ENCODE measurements at regions not wholly inside any gene's neighbourhood (a gene's known extent, or its start where the extent isn't known, plus 50 kb on each side); places are given as distances from the start of the nearest gene placed in this dataset.
"Not testable (repeated sequence)": the region's sequence is repeated elsewhere in the genome, so short reads cannot be mapped to it uniquely, and the experiment has no call there.

GRCh38 chr2:6139142-6139541 lies 447.0 kb downstream of the SOX11 start:
- DNase-seq (ENCODE audit: low read depth), result no peak

DNA sequence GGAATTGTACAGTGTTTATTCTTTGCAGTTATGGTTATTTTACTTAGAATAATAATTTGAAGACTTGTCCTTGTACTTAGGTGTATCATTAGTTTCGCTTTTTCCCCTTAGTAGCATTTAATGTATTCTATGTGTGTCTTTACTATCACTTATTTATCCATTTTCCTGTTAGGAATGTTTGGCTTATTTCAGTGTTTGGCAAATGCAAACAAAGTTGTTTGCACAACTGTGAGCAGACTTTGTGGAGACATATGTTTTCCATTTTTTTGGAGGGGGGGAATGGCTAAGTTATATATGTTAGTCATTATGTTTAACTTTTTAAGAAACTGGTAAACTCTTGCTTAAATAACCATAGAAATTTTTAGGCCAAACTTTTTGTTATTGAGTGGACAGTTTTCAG lies 447.7 kb downstream of the SOX11 start:
- no peak for DNase-seq (ENCODE audit: low read depth)

DNA sequence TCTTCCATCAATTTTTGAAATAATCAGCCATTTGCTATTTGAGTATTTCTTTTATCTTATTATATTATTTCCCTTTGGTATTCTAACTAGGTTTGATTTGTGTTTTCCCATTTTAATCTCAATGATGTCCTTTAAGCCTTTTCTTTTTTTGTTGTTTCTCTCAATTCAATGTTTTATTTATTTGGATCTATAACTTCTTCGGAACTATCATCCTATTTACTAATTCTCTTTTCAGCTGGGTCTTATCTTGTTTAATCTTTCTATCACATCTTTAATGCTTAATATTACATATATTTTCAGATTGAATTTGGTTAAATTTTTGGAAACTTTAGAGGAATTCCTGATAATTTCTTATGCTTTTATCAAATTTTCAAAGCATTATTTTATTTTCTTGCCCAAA lies 448.3 kb downstream of the SOX11 start:
- no peak for DNase-seq (ENCODE audit: low read depth)

GRCh38 chr2:6143812-6144211 lies 451.6 kb downstream of the SOX11 start:
- DNase-seq (ENCODE audit: low read depth), result no peak

DNA sequence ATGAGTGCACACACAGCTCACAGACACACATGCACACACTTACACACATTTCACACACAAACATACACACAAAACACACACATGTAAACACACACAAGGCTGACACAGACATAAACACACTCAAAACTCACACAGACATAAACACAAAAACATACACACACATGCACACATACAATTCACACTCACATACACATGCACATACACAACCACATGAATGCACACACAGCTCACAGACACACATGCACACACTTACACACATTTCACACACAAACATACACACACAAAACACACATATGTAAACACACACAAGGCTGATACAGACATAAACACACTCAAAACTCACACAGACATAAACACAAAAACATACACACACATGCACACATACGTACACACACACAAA lies 455.0 kb downstream of the SOX11 start:
- not testable (repeated sequence) for DNase-seq (ENCODE audit: low read depth)

DNA sequence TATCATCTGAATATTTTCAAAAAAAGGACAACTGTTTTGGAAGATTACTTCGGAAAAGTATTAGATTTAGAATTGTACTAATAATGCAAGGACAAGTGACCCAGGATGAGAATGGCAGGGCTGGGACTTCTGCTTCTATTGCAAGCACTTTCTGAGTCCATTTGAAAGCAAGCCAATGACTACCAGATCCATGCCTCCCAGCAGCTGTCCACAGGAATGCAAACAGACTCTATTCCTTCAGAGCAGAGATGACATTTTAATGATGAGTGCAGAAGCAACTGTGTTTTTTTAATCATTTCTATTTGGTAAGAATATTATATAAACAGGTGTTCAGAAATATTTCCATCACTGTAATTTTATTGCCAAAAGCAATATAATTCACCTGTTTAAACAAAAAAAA lies 456.7 kb downstream of the SOX11 start:
- no peak for DNase-seq (ENCODE audit: low read depth)

GRCh38 chr2:6159606-6160005 lies 467.4 kb downstream of the SOX11 start:
- DNase-seq (ENCODE audit: low read depth), result no peak

GRCh38 chr2:6163932-6164331 lies 471.7 kb downstream of the SOX11 start:
- DNase-seq (ENCODE audit: low read depth), result no peak

- no peak for DNase-seq (ENCODE audit: low read depth)
Observed at GRCh38 chr2:6164986-6165747, 473.0 kb downstream of the SOX11 start.

DNA sequence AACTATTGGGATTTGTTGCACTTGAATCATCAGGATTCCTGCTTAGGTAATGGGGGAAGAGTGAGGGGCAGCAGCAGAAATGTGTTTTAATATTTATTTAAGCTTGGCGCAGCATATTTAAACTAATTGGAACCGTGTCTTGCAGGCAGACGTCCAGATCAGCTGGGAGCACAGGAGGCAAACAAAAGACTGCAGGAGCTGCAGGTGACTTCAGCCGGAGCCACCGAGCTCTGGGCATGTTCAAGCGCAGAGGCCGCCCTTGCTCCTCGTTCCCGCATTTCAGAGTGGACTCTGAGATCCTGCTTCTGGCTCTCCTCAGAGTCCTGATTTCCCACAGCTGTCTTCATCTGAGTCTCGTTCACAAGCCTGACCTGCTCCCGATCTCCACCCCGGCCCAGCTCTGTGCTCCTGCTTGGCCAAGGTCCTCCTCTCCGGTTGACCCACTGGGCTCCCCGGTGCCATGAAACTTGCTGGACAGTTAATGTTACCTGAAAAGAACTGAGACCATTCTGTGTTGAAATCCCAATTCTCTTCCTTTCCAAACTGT lies 475.5 kb downstream of the SOX11 start:
- DNase-seq (ENCODE audit: low read depth), result no peak

DNA sequence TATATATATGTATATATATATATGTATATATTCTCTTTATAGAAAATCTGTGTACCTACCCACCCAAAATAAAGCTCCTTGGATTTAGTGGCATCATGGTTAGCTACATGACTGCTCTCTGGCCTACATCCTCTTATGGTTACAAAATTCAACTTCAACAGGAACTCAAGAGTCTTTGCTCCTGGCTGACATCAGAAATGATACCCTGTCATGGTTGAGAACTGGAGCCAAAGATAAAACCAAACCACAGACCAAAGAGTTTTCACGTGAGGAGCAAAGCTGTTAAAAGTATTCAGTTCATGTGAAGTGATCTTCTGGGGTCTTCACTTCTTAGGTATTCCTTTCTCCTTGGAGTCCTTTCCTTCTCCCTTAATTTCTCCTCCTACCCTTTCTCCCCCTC lies 476.3 kb downstream of the SOX11 start:
- no peak for DNase-seq (ENCODE audit: low read depth)

GRCh38 chr2:6171294-6171693 lies 479.1 kb downstream of the SOX11 start:
- DNase-seq (ENCODE audit: low read depth), result no peak

DNA sequence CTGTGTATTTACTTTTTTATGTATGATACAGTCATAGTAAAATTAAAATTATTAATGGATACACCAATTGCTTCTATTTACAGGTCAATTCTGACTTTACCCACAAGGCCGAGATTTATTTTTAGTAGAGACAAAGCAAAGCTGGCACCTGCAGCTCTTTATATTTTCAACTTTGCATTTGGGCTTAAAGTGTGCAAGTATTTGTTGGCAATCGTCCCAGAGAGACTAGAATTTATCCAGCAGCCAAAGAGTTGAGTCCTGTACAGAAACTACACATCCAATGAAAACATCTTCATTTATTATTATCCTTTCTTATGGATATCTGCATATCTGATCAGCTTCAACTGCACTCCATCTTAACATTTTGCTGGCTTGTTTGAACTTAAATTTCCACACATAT lies 485.6 kb downstream of the SOX11 start:
- no peak for DNase-seq (ENCODE audit: low read depth)

DNA sequence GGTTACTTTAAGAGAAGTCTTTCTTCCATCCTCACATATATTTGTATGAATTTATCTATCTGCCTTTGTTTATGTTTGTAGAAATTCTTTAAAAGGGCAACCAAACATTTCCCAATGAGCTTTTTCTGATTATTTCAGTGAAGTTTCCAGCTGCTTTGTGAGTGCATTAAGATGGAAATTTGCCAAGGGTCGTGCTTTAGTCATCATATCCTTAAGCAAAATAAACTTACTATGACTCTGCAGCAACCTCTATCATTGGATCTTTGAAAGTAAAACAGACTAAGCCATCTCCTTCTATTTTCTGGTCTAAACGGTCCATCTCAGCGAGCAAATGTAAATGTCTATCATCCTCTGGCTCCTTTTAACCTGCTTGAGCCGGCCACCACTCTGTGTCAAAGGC lies 489.3 kb downstream of the SOX11 start:
- DNase-seq (ENCODE audit: low read depth), result no peak

DNA sequence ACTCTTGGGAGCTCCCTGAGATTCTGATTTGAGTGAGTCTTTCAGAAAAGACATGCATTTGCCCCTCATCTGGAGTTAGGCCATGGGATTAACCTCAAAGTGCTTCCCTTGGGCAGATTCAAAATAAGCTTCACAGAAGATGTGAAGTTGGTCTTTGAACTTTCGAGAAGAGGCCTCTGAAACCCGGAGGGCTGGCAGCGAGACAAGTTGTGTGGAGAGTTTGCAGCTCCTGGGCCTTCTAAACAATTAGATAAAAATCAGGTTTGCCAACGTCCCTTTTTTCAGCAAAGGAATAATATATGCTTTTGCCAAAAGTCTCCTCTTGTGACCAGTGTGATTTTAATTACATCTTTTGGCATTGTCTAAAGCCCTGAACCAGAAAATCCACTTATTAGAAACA lies 489.7 kb downstream of the SOX11 start:
- DNase-seq (ENCODE audit: low read depth), result no peak

DNA sequence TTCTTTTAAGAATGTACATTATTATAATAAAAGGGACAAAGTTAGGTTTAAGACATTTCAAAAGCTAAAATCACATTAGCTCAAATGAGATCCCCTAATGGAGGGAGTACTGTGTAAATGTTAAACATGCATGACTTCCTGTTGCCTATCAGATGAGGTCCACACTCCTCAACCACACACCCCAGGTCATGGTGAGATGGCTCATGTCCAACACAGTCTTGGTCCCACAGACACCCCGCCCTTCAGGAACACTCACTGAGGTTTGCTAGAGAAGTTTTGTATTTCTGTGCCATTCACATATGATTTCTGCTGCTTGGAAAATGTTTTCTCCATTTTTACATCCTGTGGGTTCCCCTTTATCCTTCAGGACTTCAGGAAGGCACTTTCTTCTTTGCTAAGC lies 491.0 kb downstream of the SOX11 start:
- DNase-seq (ENCODE audit: low read depth), result no peak

- no peak for DNase-seq (ENCODE audit: low read depth)
Observed at GRCh38 chr2:6184532-6185292, 492.5 kb downstream of the SOX11 start.

DNA sequence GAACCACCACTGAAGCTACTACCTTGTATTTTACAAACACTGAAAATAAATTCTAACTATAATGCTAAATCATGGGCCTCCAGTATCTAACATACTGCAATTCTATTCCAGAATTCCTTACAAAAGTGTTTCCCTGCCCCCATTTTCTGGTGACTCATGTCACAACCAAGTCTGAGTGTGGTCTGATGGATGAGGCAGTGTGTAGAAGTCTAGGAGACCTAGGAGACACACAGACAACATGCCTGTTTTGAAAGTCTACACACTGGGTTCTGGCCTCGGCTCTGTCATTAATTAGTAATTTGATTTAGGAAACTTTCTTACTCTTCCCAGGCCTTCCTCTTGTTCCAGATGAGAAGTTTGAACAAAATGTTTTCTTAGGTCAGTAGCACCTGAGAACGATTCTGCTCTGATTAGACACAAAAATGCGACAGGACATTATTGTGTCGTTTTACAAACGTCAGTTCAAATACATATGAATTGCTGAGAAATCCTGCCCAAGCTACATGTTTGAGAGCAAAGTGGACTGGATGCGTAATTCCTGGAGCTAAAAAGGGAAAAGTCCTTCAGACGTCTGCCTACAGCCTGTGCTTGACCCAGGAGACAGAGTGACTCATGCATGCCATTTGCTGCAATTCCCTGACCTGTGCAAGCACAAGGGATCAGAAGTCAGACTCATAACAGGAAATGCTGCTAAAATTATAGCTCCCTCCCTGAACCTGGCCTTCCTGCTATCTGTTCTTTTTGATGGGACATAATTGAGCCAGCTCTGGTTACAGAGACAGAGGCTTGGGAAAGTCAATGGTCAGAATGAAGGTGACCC lies 494.4 kb downstream of the SOX11 start:
- DNase-seq (ENCODE audit: low read depth), result no peak

- DNase-seq (ENCODE audit: low read depth), result no peak
Observed at GRCh38 chr2:6196449-6196848, 504.3 kb downstream of the SOX11 start.

DNA sequence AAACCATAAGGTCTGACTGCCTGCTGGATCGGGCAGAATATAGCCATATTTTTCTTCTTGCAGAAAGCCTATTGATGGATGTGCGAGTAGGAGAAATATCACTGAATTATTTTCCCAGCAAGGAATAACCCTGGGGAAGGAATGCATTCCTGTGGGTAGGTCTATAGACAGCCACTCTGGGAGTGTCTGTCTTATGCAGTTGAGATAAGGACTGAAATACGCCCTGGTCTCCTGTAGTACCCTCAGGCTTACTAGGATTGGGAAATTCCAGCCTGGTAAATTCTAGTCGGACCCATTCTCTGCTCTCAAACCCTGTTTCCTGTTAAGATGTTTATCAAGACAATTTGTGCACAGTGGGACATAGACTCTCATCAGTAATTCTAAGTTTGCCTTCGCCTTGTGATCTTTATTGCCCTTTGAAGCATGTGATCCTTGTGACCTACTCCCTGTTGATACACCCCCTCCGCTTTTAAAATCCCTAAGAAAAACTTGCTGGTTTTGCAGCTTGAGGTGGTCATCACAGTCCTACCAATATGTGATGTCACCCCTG lies 506.3 kb downstream of the SOX11 start:
- DNase-seq (ENCODE audit: low read depth), result not testable (repeated sequence)

- no peak for DNase-seq (ENCODE audit: low read depth)
Observed at GRCh38 chr2:6202756-6203155, 510.6 kb downstream of the SOX11 start.

DNA sequence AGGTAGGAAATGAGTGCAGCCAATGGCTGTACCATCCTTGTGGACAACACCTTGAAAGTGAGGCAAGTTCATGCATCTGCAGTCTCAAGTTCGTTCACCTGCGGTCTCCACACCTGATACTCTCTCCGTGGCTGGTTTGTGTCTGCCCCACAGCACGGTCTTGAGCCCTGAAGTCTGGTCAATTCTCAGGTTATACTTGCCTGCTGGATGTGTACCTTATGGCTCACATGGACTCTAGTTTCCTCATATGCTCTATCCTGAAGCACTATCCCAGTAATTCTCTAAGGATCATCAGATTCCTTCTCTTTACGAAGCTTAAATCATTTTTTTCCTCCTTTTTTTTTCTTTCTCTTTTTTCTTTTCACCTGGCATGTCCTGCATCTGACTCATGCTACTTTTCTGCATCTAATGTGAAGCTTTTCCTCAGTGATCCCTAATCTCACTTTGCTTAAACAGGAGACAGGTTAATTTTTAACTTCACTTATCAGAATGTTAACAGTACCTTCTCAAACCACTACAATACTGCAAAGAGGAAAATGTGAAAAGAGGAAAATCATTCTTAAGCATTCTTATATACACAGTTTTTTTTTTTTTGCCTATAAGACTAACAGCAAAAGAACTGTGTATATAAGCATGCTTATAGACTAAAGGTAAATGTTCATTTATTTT lies 511.2 kb downstream of the SOX11 start:
- DNase-seq (ENCODE audit: low read depth), result no peak
